HG02870 (cell line): ENCODE measurements at regions not wholly inside any gene's neighbourhood (a gene's known extent, or its start where the extent isn't known, plus 50 kb on each side); places are given as distances from the start of the nearest gene placed in this dataset.

Experiments
- ATAC-seq: cut with Tn5 transposase; IDR thresholded peaks from one replicate; pipeline ENCODE4 v1.9.1; 2021; ENCODE audit warnings: mild to moderate bottlenecking, moderate library complexity; ENCODE audit not compliant: unreplicated experiment

- no peak for ATAC-seq
Measured at GRCh38 chr6:92840246-92840930, 579.0 kb downstream of the EPHA7 start.

- no peak for ATAC-seq
Measured at GRCh38 chr6:92828788-92829187, 590.6 kb downstream of the EPHA7 start.

DNA sequence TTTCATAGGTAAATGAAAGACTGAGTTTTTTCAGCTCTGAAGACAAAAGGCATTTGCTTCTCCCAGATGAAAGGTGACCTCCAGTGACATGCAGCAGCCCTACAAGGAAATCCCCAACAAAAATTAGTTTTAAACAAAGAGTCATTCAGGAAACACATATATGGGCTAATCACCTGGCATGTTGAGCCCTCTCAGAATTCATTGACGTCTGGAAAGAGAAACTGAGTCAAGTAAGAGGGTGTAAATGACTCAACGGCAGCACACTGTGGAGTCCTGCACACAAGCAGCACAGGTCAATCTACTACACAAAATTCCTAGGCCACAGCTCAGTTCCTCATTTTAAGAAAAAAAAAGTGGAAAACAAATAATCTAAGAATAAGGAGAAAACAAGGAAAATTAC, 592.3 kb downstream of the EPHA7 start:
- no peak for ATAC-seq

- ATAC-seq: no peak
Measured at GRCh38 chr6:92826633-92827032, 592.7 kb downstream of the EPHA7 start.

DNA sequence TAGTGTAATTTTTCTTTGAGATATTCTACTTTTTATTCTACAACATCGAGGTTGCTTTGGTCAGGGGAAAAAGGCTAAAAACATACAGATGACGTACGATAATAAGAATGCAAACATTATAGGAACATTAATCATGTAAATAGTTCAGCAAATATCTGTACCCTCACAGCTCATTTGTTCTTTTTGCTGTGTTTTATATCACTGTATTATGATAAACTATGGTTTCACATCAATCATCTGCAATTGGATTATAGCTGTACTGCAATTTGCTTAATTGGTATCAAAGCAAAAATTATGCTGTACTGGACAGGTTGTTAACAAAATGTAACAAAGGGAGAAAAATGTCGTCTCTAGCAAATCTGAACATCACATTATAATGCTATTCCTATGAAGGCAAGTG, 597.1 kb downstream of the EPHA7 start:
- no peak for ATAC-seq

DNA sequence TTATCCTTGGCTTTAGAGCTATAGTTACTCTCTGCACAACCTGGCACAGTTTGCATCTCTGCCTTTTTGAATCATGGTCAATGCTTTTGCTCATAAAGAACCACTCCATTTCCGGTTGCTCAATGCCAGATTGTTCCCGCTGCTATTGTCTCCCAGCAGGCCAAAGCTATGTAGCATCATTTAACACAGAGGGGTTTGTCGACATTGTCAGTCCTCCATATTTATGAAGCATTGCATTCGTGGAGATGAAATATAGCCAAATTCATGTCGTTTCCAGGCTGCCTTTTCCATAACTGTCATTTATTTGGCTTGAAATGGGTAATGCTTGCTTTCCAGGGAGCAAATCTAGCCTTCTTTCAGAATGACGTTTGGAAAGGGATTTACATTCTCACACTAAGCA, 598.8 kb downstream of the EPHA7 start:
- no peak for ATAC-seq

DNA sequence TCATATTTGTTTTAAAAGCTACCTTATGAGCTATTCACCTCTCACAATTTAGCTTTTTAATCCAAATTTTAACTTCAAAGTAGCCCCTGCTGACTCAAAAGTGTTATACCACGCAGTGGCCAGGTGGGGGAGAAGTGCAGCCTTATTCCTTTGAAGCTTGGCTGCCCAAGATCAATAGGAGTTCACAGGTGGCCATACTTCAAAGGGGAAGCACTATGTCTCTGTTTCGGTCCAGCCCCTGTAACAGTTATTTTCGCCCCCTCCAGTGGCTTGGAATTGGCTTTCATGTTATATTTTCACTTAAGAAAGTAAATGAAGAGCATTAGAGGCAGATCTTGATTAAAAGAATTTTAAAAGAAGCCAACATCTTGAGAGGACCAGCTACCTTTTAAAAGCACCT, 608.4 kb downstream of the EPHA7 start:
- ATAC-seq: peak; percentile 100

- no peak for ATAC-seq
Measured at GRCh38 chr6:92806254-92806653, 613.1 kb downstream of the EPHA7 start.

- no peak for ATAC-seq
Measured at GRCh38 chr6:92791403-92791802, 628.0 kb downstream of the EPHA7 start.

GRCh38 chr6:92790381-92790780, 629.0 kb downstream of the EPHA7 start:
- ATAC-seq: no peak

GRCh38 chr6:92784235-92784634, 635.1 kb downstream of the EPHA7 start:
- no peak for ATAC-seq

- ATAC-seq: no peak
Measured at GRCh38 chr6:92779746-92780145, 639.6 kb downstream of the EPHA7 start.

GRCh38 chr6:92777146-92777740, 642.1 kb downstream of the EPHA7 start:
- ATAC-seq: peak; percentile 54

GRCh38 chr6:92770540-92770939, 648.8 kb downstream of the EPHA7 start:
- no peak for ATAC-seq

DNA sequence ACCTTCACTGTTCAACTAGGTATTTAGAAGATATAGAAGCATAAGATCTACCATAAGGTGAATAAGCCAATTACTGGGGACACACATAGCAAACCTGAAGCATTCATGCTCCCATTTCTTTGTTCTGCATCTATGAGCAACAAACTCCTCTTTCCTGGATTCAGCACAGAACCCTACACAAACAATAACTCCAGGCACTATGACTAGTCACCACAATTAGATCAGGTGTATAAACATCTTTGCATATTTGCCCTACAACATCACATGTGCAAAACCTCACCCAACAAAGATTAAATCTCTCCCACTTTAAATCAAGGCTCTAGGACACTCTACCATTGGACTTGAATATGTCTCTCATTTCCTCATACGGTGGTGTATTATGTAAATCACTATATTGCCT, 652.3 kb downstream of the EPHA7 start:
- ATAC-seq: no peak

DNA sequence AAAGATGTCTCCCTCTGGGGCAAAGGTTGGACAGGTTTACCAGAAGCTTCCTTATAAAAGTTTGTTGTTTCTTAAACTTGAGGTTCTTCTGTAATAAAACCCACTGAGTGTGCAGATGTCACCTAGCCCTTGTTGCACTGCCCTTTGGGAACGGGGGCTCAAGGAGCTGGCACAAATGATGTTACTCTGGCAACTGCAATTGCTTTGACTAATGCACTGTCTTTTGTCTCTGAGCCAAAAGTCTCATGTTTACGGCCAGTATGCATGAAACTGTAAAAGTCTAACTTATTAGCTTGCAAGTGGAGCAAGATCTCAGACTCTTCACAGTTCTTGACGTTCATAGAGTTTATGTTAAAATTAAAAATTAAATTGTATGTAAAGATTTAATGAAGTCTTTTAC, 655.7 kb downstream of the EPHA7 start:
- no peak for ATAC-seq

DNA sequence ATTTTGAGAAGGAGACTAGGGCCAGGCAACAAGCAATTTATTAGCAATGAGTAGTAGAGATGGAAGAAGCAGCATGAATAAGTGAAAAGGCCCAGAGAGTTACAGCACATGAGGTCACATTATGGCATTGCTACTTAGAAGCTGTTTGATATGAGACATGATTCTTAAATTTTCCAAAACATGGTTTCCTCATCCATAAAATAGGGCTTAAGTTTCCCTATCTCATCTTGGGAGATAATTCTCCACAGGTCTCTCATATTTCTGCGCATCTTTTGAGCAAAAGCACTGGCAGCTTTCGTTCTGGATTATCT, 656.1 kb downstream of the EPHA7 start:
- no peak for ATAC-seq

DNA sequence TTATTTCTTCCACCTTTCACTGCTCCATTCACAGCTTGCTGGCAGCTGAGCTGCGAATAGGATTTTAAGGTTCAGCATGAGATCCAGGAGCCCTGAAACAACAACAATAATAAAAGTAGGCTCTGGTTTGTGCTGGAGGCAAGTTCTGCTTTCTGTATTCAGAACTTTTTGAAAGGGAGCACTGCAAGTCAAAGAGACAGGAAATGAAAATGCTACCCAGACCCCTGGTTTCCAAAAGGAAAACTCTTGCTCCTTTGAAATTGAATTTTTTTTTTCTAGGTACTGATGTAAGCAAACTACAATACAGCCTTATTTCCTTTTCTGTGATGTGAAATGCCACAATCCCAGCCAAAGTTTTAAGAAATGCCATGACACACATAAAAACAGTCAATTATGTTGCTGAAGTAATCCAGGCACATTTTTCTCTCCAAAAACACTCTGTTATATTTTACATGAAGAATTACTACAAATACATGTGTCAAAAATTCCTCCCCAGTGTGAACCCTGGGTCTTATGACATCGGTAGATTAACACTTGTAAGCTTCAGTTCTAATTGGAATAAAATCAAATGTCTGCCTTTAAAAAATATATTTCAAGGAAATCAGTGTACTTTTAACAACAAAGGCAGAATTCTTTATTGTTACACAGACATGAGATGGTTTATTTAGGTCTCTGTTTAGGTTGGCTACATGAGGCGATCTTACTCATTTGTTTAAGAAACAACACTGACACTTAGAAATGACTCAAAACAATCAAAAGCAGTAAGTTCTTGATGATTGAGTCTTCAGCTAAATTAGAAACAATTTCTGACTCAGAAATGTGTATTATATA, 656.7 kb downstream of the EPHA7 start:
- ATAC-seq: no peak

DNA sequence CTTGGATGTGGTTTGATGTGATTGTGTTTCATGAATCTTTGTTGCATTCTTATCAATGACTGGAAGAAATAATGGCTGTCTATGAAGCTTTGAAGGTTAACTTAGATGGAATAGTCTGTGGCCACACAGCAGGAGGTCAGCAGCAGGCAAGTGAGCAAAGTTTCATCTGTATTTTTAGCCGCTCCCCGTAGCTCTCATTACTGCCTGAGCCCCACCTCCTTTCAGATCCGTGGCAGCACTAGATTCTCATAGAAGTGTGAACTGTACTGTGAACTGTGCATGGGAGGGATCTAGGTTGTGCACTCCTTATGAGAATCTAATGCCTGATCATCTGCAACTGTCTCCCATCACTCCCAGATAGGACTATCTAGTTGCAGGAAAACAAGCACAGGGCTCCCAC, 660.2 kb downstream of the EPHA7 start:
- no peak for ATAC-seq

- no peak for ATAC-seq
Measured at GRCh38 chr6:92757925-92758324, 661.4 kb downstream of the EPHA7 start.

GRCh38 chr6:92756912-92757311, 662.4 kb downstream of the EPHA7 start:
- no peak for ATAC-seq

- ATAC-seq: no peak
Measured at GRCh38 chr6:92753956-92754355, 665.4 kb downstream of the EPHA7 start.
